ENCODE measurements at regions not wholly inside any gene's neighbourhood (a gene's known extent, or its start where the extent isn't known, plus 50 kb on each side); places are given as distances from the start of the nearest gene placed in this dataset.

- Mint-ChIP-seq H3K9me3 (peaks cover 0 to 9% (median 0%) of the 10 kb centered on the region in 11 donors), H3K27ac (no peak overlapping the region), H3K36me3 (no peaks in the 10 kb centered on the region), H3K4me3 (no peak overlapping the region), H3K4me1 (no peaks in the 10 kb centered on the region), H3K27me3 (no peaks in the 10 kb centered on the region)
- no peak overlapping the region for H3K4me3 ChIP-seq (ENCODE audit: low read length)
- no peak for ATAC-seq
- DNase-seq, result no peak
- no peaks in the 10 kb centered on the region for H3K4me1 ChIP-seq (ENCODE audit: control insufficient read depth in 2 of 2, insufficient read depth in 2 of 2, low read length in 2 of 2)
- H3K27me3 ChIP-seq (ENCODE audit: control insufficient read depth in 2 of 2, insufficient read depth in 2 of 2, low read length in 2 of 2), result no peaks in the 10 kb centered on the region
- intact Hi-C loops (cut with micrococcal nuclease), result no loop called here
- H3K36me3 ChIP-seq (ENCODE audit: control insufficient read depth in 2 of 3, insufficient read depth in 3 of 3, low read length in 3 of 3), result no peaks in the 10 kb centered on the region
- H3K9me3 ChIP-seq (ENCODE audit: control insufficient read depth in 2 of 3, low read length in 3 of 3), result no peaks in the 10 kb centered on the region
- no peak overlapping the region for H3K27ac ChIP-seq (ENCODE audit: low read depth, low read length)
- POLR2A ChIA-PET, result no interaction called here
- CTCF ChIA-PET, result no interaction called here
Observed at GRCh38 chr11:90836031-90836430, 613.2 kb upstream of the CHORDC1 start.

- no peak for DNase-seq
- Histone ChIP-seq H3K9me3 (ENCODE audit: control insufficient read depth in 2 of 3, low read length in 3 of 3) (no peaks in the 10 kb centered on the region), H3K36me3 (ENCODE audit: control insufficient read depth in 2 of 3, insufficient read depth in 3 of 3, low read length in 3 of 3) (no peaks in the 10 kb centered on the region), H3K4me3 (ENCODE audit: low read length) (no peak overlapping the region), H3K4me1 (ENCODE audit: control insufficient read depth in 2 of 2, insufficient read depth in 2 of 2, low read length in 2 of 2) (no peaks in the 10 kb centered on the region), H3K27me3 (ENCODE audit: control insufficient read depth in 2 of 2, insufficient read depth in 2 of 2, low read length in 2 of 2) (no peaks in the 10 kb centered on the region), H3K27ac (ENCODE audit: low read depth, low read length) (no peak overlapping the region)
- Mint-ChIP-seq H3K9me3 (peaks cover 0 to 36% (median 6%) of the 10 kb centered on the region in 11 donors), H3K27ac (no peak overlapping the region), H3K4me1 (no peaks in the 10 kb centered on the region), H3K27me3 (no peaks in the 10 kb centered on the region), H3K4me3 (no peak overlapping the region), H3K36me3 (no peaks in the 10 kb centered on the region)
- no peak for ATAC-seq
- CTCF ChIA-PET, result no interaction called here
- POLR2A ChIA-PET, result no interaction called here
- intact Hi-C loops (cut with micrococcal nuclease), result no loop called here
Observed at GRCh38 chr11:90823446-90823845, 600.6 kb upstream of the CHORDC1 start.

- H3K4me1 ChIP-seq (ENCODE audit: control insufficient read depth in 2 of 2, insufficient read depth in 2 of 2, low read length in 2 of 2), result no peaks in the 10 kb centered on the region
- DNase-seq (no peak), ATAC-seq (no peak)
- Mint-ChIP-seq H3K4me1 (no peaks in the 10 kb centered on the region), H3K4me3 (no peak overlapping the region), H3K27ac (no peak overlapping the region), H3K27me3 (no peaks in the 10 kb centered on the region), H3K36me3 (no peaks in the 10 kb centered on the region), H3K9me3 (peaks cover 0 to 35% (median 6%) of the 10 kb centered on the region in 11 donors)
- no peaks in the 10 kb centered on the region for H3K36me3 ChIP-seq (ENCODE audit: control insufficient read depth in 2 of 3, insufficient read depth in 3 of 3, low read length in 3 of 3)
- no peak overlapping the region for H3K27ac ChIP-seq (ENCODE audit: low read depth, low read length)
- no peaks in the 10 kb centered on the region for H3K27me3 ChIP-seq (ENCODE audit: control insufficient read depth in 2 of 2, insufficient read depth in 2 of 2, low read length in 2 of 2)
- no peak overlapping the region for H3K4me3 ChIP-seq (ENCODE audit: low read length)
- CTCF ChIA-PET, result no interaction called here
- H3K9me3 ChIP-seq (ENCODE audit: control insufficient read depth in 2 of 3, low read length in 3 of 3), result no peaks in the 10 kb centered on the region
- intact Hi-C loops (cut with micrococcal nuclease), result no loop called here
- POLR2A ChIA-PET, result no interaction called here
Observed at GRCh38 chr11:90822996-90823395, 600.1 kb upstream of the CHORDC1 start.

- no peaks in the 10 kb centered on the region for H3K27me3 ChIP-seq (ENCODE audit: control insufficient read depth in 2 of 2, insufficient read depth in 2 of 2, low read length in 2 of 2)
- no peak for DNase-seq
- ChIA-PET CTCF (no interaction called here), POLR2A (no interaction called here)
- H3K4me3 ChIP-seq (ENCODE audit: low read length), result no peak overlapping the region
- H3K4me3 Mint-ChIP-seq, result no peak overlapping the region
- H3K27ac Mint-ChIP-seq, result no peak overlapping the region
- H3K36me3 ChIP-seq (ENCODE audit: control insufficient read depth in 2 of 3, insufficient read depth in 3 of 3, low read length in 3 of 3), result no peaks in the 10 kb centered on the region
- intact Hi-C loops (cut with micrococcal nuclease), result no loop called here
- H3K4me1 Mint-ChIP-seq, result no peaks in the 10 kb centered on the region
- no peaks in the 10 kb centered on the region for H3K4me1 ChIP-seq (ENCODE audit: control insufficient read depth in 2 of 2, insufficient read depth in 2 of 2, low read length in 2 of 2)
- H3K36me3 Mint-ChIP-seq, result no peaks in the 10 kb centered on the region
- no peaks in the 10 kb centered on the region for H3K27me3 Mint-ChIP-seq
- H3K27ac ChIP-seq (ENCODE audit: low read depth, low read length), result no peak overlapping the region
- H3K9me3 Mint-ChIP-seq, result peaks cover 0 to 21% (median 8%) of the 10 kb centered on the region in 11 donors
- ATAC-seq, result no peak
- H3K9me3 ChIP-seq (ENCODE audit: control insufficient read depth in 2 of 3, low read length in 3 of 3), result no peaks in the 10 kb centered on the region
Observed at GRCh38 chr11:90818196-90818745, 595.4 kb upstream of the CHORDC1 start.

- intact Hi-C loops (cut with micrococcal nuclease), result no loop called here
- Histone ChIP-seq H3K27me3 (ENCODE audit: control insufficient read depth in 2 of 2, insufficient read depth in 2 of 2, low read length in 2 of 2) (no peaks in the 10 kb centered on the region), H3K36me3 (ENCODE audit: control insufficient read depth in 2 of 3, insufficient read depth in 3 of 3, low read length in 3 of 3) (no peaks in the 10 kb centered on the region), H3K27ac (ENCODE audit: low read depth, low read length) (no peak overlapping the region), H3K4me3 (ENCODE audit: low read length) (no peak overlapping the region), H3K4me1 (ENCODE audit: control insufficient read depth in 2 of 2, insufficient read depth in 2 of 2, low read length in 2 of 2) (no peaks in the 10 kb centered on the region), H3K9me3 (ENCODE audit: control insufficient read depth in 2 of 3, low read length in 3 of 3) (no peaks in the 10 kb centered on the region)
- CTCF ChIA-PET, result no interaction called here
- POLR2A ChIA-PET, result no interaction called here
- peaks cover 0 to 17% (median 5%) of the 10 kb centered on the region in 11 donors for H3K9me3 Mint-ChIP-seq
- ATAC-seq (no peak), DNase-seq (no peak)
- no peak overlapping the region for H3K4me3 Mint-ChIP-seq
- no peaks in the 10 kb centered on the region for H3K27me3 Mint-ChIP-seq
- no peaks in the 10 kb centered on the region for H3K4me1 Mint-ChIP-seq
- no peak overlapping the region for H3K27ac Mint-ChIP-seq
- no peaks in the 10 kb centered on the region for H3K36me3 Mint-ChIP-seq
Observed at GRCh38 chr11:90809581-90809980, 586.7 kb upstream of the CHORDC1 start.

DNA sequence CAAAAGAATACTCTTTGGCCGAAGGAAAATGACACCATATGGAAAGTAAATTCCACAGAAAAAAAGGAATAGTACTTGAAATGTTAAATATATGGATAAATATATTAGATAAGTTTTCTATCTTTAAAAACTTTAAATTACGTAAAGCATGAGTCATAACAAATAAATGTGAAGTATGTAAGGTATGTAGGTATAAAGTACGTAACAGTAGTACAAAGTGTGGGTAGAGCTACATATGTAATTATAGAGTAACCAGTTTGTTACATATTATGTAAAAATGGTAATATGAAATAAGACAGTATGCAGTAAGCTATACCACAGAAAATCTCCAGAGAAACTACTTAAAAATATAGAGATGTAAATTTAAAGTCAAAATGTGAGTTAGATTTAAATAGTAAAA, 582.3 kb upstream of the CHORDC1 start:
- no peaks in the 10 kb centered on the region for H3K4me1 Mint-ChIP-seq
- H3K27ac Mint-ChIP-seq, result no peak overlapping the region
- ATAC-seq (no peak), DNase-seq (no peak)
- no peaks in the 10 kb centered on the region for H3K27me3 ChIP-seq (ENCODE audit: control insufficient read depth in 2 of 2, insufficient read depth in 2 of 2, low read length in 2 of 2)
- peaks cover 0 to 21% (median 1%) of the 10 kb centered on the region in 11 donors for H3K9me3 Mint-ChIP-seq
- no peak overlapping the region for H3K4me3 ChIP-seq (ENCODE audit: low read length)
- no peaks in the 10 kb centered on the region for H3K9me3 ChIP-seq (ENCODE audit: control insufficient read depth in 2 of 3, low read length in 3 of 3)
- H3K36me3 ChIP-seq (ENCODE audit: control insufficient read depth in 2 of 3, insufficient read depth in 3 of 3, low read length in 3 of 3), result no peaks in the 10 kb centered on the region
- H3K4me1 ChIP-seq (ENCODE audit: control insufficient read depth in 2 of 2, insufficient read depth in 2 of 2, low read length in 2 of 2), result no peaks in the 10 kb centered on the region
- intact Hi-C loops (cut with micrococcal nuclease), result no loop called here
- H3K36me3 Mint-ChIP-seq, result no peaks in the 10 kb centered on the region
- CTCF ChIA-PET, result no interaction called here
- H3K27me3 Mint-ChIP-seq, result no peaks in the 10 kb centered on the region
- H3K27ac ChIP-seq (ENCODE audit: low read depth, low read length), result no peak overlapping the region
- POLR2A ChIA-PET, result no interaction called here
- no peak overlapping the region for H3K4me3 Mint-ChIP-seq

- ATAC-seq (no peak), DNase-seq (no peak)
- Mint-ChIP-seq H3K36me3 (no peaks in the 10 kb centered on the region), H3K9me3 (peaks cover 0 to 22% (median 1%) of the 10 kb centered on the region in 11 donors), H3K27ac (no peak overlapping the region), H3K4me3 (no peak overlapping the region), H3K27me3 (no peaks in the 10 kb centered on the region), H3K4me1 (no peaks in the 10 kb centered on the region)
- H3K36me3 ChIP-seq (ENCODE audit: control insufficient read depth in 2 of 3, insufficient read depth in 3 of 3, low read length in 3 of 3), result no peaks in the 10 kb centered on the region
- no peaks in the 10 kb centered on the region for H3K9me3 ChIP-seq (ENCODE audit: control insufficient read depth in 2 of 3, low read length in 3 of 3)
- intact Hi-C loops (cut with micrococcal nuclease), result no loop called here
- ChIA-PET POLR2A (no interaction called here), CTCF (no interaction called here)
- H3K27me3 ChIP-seq (ENCODE audit: control insufficient read depth in 2 of 2, insufficient read depth in 2 of 2, low read length in 2 of 2), result no peaks in the 10 kb centered on the region
- H3K27ac ChIP-seq (ENCODE audit: low read depth, low read length), result no peak overlapping the region
- no peak overlapping the region for H3K4me3 ChIP-seq (ENCODE audit: low read length)
- H3K4me1 ChIP-seq (ENCODE audit: control insufficient read depth in 2 of 2, insufficient read depth in 2 of 2, low read length in 2 of 2), result no peaks in the 10 kb centered on the region
Observed at GRCh38 chr11:90803831-90804230, 581.0 kb upstream of the CHORDC1 start.

Data from naive thymus-derived CD4-positive, alpha-beta T cell (primary cell).